AG04449 (cell line): ENCODE measurements at regions not wholly inside any gene's neighbourhood (a gene's known extent, or its start where the extent isn't known, plus 50 kb on each side); places are given as distances from the start of the nearest gene placed in this dataset.
A peak's percentile ranks its signal among the peaks of the same experiment; 100 is the strongest.

ENCODE experiments used
- CTCF ChIA-PET: fragments of 350-600 bp; formaldehyde crosslinking; extraction: SDS; loops from one replicate; lab custom pipeline; 2021; ENCODE audit warnings: antibody characterized with exemption; lab: Yijun Ruan, JAX
- POLR2A ChIA-PET: fragments of 400-600, 350-600 bp; formaldehyde crosslinking; extraction: SDS; loops from one replicate; lab custom pipeline; 2020; ENCODE audit warnings: antibody characterized with exemption, inconsistent platforms; lab: Yijun Ruan, JAX
- DNase-seq: peaks from one replicate; pipeline ENCODE4 v3.0.0-alpha.2; 2010; ENCODE audit warnings: low read depth, low spot score
- H3K4me3 ChIP-seq: 2 replicates; pipeline ENCODE4 v1.5.1; 2011; ENCODE audit warnings: low read depth, mild to moderate bottlenecking, control low read depth, low read length
- CTCF ChIP-seq: IDR thresholded peaks from one replicate; pipeline ENCODE4 v1.5.1; 2011; ENCODE audit warnings: mild to moderate bottlenecking, moderate library complexity, low read length, control low read depth, inconsistent platforms; ENCODE audit not compliant: insufficient read depth; ENCODE audit errors: missing control alignments

GRCh38 chr20:10747019-10747418, 73.2 kb upstream of the JAG1 start:
- DNase-seq = no peak
- ChIA-PET CTCF (no interaction called here), POLR2A (no interaction called here)
- TF ChIP-seq CTCF = no peak
- H3K4me3 ChIP-seq = no peak overlapping the region

GRCh38 chr20:10749084-10749483, 75.3 kb upstream of the JAG1 start:
- TF ChIP-seq CTCF = no peak
- CTCF ChIA-PET = no interaction called here
- POLR2A ChIA-PET = no interaction called here
- no peak for DNase-seq
- no peak overlapping the region for H3K4me3 ChIP-seq

GRCh38 chr20:10752206-10752605, 78.4 kb upstream of the JAG1 start:
- no peak for TF ChIP-seq CTCF
- CTCF ChIA-PET = no interaction called here
- POLR2A ChIA-PET = no interaction called here
- DNase-seq = no peak
- H3K4me3 ChIP-seq = no peak overlapping the region

GRCh38 chr20:10754824-10755223, 81.0 kb upstream of the JAG1 start:
- ChIA-PET POLR2A (no interaction called here), CTCF (no interaction called here)
- no peak for TF ChIP-seq CTCF
- no peak for DNase-seq
- H3K4me3 ChIP-seq = no peak overlapping the region

GRCh38 chr20:10758446-10758845, 84.6 kb upstream of the JAG1 start:
- TF ChIP-seq CTCF = no peak
- no peak for DNase-seq
- ChIA-PET POLR2A (no interaction called here), CTCF (no interaction called here)
- no peak overlapping the region for H3K4me3 ChIP-seq

GRCh38 chr20:10761232-10761631, 87.4 kb upstream of the JAG1 start:
- H3K4me3 ChIP-seq = no peak overlapping the region
- ChIA-PET POLR2A (interaction anchor here (0.7 to 0.9 kb wide), 2 partner anchors 50 to 90 kb away, joined by 3 read pairs; no protein-coding TSS in a partner anchor), CTCF (interaction anchor here (1.3 kb wide), 1 partner anchor 17 kb away, joined by 3 read pairs; no protein-coding TSS in a partner anchor)
- no peak for TF ChIP-seq CTCF
- peak; percentile 70 for DNase-seq
